NCI-H146 (cell line): ENCODE measurements at regions not wholly inside any gene's neighbourhood (a gene's known extent, or its start where the extent isn't known, plus 50 kb on each side); places are given as distances from the start of the nearest gene placed in this dataset.
"Not testable (repeated sequence)": the region's sequence is repeated elsewhere in the genome, so short reads cannot be mapped to it uniquely, and the experiment has no call there.

Experiments
- DNase-seq: peaks from one replicate; lab custom pipeline; 2025; lab: John Stamatoyannopoulos, UW

DNA sequence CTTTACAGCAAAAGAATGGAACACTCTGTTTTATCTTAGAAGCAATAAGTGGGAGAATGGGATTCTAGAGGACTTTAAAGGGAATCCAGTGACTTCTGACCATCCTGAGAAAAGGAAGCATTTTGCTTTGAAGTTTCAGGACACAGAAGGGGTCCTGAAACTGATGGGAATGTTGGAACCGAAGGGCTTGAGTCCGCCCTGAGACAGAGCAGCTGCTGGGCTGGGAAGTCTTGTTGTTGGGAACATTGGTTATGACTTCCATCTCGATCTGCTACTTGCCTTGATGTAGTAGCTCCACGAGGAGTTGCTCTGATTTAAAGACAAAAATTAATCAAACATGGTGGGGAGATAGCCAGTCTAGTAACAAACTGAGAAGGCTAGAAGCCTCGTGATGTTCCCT, 177.6 kb downstream of the JCAD start:
- DNase-seq: no peak

DNA sequence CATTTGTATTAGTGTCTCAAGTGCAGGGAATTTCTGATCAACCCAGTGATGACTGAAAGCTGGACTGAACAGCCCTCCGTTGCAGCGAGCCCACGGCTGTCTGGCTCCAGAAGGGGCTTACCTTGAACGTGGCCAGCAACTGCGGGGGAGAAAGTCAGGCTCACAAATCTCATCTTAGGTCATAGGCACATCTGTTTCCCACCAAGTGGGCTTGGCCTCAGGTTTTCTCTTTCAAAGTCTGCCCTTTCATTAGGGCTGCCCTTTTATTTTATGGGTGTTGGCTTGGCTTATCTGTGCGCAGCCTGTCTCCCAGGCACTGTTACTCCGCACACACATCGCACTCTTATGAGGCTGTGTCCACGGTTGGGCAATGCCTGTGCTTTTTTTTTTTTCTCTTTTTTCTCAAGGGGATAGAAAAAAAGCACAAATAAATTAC, 178.0 kb downstream of the JCAD start:
- DNase-seq: no peak

DNA sequence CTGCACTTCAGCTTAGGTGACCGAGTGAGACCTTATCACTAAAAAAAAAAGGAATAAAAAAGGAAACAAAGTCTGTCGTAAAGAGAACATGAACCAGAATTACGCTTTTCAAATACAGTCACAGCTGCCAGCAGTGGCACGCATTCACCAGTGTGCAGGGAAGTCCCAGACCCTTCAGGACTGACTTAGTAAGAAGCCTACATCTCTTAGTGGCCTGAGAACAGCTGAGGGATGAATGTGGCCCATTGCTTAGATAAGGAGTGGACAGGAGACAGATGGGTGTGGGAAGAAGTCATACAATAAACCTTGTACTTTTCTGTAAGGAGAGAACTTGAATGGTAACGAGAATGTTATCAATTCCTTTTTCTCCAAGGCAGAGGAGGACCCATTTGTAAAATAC, 178.5 kb downstream of the JCAD start:
- DNase-seq: no peak

DNA sequence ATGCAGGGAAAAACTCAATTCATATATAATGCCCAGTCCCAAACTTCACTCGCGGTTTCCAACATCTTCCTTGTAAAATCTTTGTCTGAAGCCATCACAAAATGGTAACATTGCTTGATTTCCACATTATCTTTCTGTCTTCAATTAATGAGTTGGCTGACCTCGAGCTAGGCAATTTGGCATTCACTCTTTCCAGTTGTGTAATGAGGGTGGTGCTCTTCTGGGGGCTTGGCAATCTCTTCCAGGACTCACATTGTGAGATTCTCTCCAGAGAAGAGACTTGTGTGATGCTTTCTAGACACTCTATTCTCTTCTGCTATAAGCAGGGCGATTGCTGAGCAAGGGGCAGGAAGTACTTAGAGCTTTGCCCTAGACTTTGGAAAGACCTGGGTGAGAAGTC, 179.5 kb downstream of the JCAD start:
- no peak for DNase-seq

DNA sequence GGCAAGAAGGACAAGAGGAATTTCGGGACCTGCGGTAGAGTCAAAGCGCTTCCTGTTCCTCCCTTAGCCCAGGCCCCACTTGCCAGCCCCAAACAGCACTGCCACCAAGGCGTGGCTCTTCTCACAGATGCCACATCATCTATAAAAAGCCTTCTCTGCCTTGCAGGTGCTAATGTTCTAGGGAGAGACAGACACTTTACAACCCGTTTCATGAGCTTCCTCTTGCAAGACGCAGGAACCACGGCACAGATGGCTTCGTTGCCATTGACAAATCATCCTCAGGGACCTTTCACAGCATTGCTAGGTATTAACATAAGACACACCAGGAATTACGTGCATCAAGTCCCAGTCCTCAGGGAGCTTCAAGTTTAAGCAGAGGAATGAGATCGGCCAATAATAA, 180.9 kb downstream of the JCAD start:
- DNase-seq: no peak

DNA sequence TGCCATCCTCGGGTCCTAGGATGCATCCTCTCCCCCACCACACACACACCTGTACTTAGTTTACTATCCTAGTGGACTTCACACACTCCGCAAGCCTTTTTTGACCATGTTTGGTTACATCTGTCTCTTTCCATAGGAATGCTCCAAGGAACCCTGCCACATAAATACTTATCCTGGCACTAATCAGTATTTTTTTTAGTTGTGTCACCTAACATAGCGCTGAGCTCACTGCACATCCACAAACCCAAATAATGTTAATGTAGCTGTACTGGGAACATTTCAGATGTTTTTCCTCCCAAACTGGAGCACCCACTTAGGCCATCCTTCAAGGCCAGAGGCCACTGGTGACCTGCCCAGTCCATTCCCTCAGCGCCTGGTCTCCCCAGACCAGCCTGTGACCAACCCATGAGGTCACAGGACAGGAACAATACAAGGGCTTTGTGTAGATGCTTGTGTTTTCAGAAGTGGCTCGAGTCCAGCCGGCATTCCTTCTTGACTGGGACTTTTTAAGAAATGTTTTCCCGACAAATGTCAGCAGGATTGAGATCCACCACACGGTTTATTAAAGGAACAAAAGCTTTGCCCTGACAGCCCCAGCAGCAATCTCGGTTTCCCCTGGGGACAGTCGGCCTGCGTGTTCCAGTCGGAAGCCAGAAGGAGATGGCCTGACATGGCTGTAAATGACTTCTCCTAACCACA, 181.4 kb downstream of the JCAD start:
- DNase-seq: no peak

DNA sequence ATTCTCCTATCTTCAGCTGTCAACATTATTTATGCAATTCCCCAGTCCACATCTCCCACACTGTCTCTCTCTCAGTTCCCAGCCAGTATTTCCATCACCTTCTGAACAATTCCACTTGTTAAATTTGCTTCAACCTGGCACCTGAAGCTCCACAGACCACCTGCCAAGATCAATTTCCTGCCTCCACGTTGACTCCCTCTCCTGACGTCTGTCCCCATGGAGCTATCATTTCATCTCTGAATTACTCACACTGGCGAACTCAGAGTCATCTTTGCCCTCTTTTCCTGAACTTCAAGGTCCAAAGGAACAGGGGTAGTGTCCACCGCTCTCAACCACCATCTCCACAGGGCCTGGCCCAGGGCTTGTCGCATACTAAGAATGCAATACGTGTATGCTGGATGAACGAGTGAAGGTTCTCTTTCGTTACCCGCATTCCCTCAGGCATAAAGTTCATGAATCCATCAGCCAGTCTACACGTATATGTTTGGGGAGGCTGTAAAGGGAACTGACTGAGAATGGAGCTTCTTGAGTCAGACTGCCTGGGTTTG, 183.3 kb downstream of the JCAD start:
- DNase-seq: peak; percentile 4

- no peak for DNase-seq
Measured at GRCh38 chr10:29874606-29875269, 184.6 kb downstream of the JCAD start.

DNA sequence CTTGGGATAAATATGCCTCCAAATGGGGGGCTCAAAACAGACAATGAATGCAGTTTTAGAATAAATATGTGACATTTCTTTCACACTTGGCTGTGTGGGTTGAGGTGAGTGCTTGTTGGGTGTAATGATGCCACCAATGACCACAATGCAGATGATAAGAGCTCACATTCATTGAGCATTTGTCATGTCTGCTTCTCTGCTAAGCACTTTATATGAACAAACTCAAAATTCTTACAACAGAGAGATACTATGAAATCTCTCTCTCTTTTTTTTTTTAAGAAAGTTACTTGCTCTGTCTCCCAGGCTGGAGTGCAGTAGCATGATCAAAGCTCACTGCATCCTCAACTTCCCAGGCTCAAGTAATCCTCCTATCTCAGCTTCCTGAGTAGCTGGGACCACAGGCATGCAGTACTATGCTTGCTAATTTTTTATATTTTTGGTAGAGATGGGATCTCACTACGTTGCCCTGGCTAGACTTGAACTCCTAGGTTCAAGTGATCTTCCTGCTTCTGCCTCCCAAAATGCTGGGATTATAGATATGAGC, 185.4 kb downstream of the JCAD start:
- no peak for DNase-seq

- DNase-seq: no peak
Measured at GRCh38 chr10:29870522-29871044, 188.8 kb downstream of the JCAD start.

GRCh38 chr10:29869593-29869992, 189.8 kb downstream of the JCAD start:
- no peak for DNase-seq

DNA sequence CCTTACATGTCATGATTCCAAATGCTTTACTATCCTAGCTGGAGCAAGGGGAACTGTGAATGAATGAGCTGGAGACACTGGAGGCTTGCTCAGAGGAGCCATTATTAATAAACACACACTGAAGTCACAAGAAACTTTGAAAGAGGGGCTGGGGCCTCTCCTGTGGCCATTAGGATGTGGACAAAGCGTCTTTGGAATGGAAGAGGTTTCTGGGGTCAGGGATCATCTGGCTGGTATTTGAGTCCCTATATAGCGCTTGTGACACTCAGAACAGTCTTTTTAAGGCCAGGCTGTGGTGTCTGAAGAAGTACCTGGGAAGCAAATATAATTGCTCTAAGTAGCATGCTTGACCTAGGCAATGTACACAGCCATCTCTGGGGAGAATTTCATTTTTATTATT, 193.0 kb downstream of the JCAD start:
- no peak for DNase-seq

- DNase-seq: no peak
Measured at GRCh38 chr10:29865700-29866355, 193.6 kb downstream of the JCAD start.

DNA sequence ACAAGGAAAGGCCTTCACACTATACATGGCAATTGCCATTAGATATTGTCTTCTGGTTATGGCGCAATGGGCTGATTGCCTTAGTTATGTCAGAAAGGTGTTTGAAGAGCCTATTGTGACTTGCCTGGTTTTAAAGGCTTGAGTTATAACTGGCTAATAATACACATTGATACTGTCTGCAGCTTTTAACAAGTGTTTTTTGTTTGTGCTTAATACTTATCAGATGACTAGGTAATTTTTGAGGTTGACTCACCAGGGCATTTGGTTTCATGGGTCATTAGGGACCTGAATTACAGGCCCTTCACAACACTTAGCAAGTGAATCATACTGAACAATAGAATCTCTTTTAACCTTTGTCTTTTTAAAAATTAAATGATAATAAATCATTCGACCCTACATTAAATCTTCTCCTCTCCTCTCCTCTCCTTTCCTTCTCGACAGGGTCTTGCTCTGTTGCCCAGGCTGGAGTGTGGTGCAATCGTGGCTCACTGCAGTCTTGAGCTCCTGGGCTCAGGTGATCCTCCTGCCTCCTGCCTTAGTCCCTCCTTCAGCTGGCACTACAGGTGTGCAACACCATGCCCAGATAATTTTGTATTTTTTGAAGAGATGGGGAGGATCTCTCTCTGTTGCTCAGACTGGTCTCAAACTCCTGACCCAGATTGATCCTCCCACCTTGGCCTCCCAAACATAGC, 196.3 kb downstream of the JCAD start:
- peak; percentile 48 for DNase-seq

GRCh38 chr10:29861811-29862505, 197.4 kb downstream of the JCAD start:
- DNase-seq: no peak

- DNase-seq: not testable (repeated sequence)
Measured at GRCh38 chr10:29861231-29861630, 198.2 kb downstream of the JCAD start.

DNA sequence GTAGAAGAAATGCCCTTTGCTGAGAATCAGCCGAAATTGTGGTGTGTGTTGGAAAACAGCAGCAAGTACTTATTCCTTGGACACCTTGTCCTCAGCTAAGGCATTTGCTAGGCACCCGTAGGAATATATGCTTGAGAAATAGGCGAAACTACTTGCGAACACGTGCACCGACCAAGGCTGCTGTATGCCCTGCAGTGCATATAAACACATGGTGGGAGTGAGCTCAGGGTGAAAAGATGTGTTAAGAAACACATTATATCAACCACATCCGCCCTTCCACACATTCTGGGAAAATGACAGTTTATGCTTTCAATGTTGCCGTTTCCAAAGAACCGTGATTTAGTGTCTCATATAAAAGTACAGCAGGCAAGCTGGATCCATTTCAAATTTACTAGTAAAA, 199.2 kb downstream of the JCAD start:
- DNase-seq: no peak

GRCh38 chr10:29859521-29860130, 199.8 kb downstream of the JCAD start:
- DNase-seq: no peak

GRCh38 chr10:29858702-29859267, 200.6 kb downstream of the JCAD start:
- DNase-seq: no peak
